Panc1 (cell line): ENCODE measurements at regions not wholly inside any gene's neighbourhood (a gene's known extent, or its start where the extent isn't known, plus 50 kb on each side); places are given as distances from the start of the nearest gene placed in this dataset.

Experiments
- TCF7L2 ChIP-seq: IDR thresholded peaks from 2 replicates; pipeline ENCODE4 v1.6.1; 2011; ENCODE audit warnings: mild to moderate bottlenecking, low read depth, low read length, inconsistent platforms
- TF ChIP-seq, protein P1 (sequence below): fragments of 450-650 bp; IDR thresholded peaks from 2 replicates; pipeline ENCODE4 v1.5.1; 2017; ENCODE audit warnings: mild to moderate bottlenecking

DNA sequence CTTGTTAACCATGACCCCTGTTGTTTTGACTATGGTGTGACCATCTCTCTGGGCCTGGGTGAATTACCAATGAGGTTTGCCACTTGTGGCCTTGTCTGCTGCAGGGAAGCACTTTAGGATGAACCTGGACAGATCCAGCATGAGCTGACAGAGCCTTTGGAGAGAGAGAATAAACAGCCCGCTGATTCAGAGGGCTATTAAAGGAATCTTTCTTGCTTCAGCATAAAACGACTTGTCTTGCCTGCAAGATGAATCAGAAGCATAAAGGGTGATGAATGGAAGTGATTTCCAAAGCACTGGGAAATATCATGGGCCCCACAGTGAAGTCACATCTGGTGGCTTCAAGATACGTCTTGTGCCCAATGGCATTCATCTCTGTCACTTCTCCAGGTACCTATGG is 69.0 kb upstream of the WSCD2 start:
- TF ChIP-seq, protein P1, sequence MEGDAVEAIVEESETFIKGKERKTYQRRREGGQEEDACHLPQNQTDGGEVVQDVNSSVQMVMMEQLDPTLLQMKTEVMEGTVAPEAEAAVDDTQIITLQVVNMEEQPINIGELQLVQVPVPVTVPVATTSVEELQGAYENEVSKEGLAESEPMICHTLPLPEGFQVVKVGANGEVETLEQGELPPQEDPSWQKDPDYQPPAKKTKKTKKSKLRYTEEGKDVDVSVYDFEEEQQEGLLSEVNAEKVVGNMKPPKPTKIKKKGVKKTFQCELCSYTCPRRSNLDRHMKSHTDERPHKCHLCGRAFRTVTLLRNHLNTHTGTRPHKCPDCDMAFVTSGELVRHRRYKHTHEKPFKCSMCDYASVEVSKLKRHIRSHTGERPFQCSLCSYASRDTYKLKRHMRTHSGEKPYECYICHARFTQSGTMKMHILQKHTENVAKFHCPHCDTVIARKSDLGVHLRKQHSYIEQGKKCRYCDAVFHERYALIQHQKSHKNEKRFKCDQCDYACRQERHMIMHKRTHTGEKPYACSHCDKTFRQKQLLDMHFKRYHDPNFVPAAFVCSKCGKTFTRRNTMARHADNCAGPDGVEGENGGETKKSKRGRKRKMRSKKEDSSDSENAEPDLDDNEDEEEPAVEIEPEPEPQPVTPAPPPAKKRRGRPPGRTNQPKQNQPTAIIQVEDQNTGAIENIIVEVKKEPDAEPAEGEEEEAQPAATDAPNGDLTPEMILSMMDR, result no peak
- no peak for TF ChIP-seq TCF7L2
